ENCODE measurements at regions not wholly inside any gene's neighbourhood (a gene's known extent, or its start where the extent isn't known, plus 50 kb on each side); places are given as distances from the start of the nearest gene placed in this dataset.

DNA sequence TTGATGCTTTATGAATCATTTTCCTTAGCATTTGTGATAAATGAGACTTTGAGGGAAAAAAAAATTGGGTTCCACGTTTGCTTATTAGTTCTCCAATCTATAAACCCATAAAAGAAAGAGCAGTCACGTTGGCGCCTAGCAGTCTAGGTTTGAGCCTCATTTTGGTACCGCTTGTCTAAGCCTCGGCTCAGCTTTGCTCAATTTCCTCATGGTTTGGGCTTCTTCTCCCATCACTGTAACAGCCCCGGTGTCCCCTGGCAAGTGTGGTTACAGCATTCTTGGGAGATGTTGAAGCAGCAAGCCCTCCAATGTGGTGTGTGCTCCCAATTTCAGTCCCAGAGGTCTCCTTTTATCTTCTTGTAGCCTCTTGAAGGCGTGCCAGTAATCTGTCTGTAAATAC lies 578.4 kb downstream of the CDK5RAP2 start:
- intact Hi-C loops (cut with micrococcal nuclease; ENCODE audit: unreplicated experiment) (no loop called here), in situ Hi-C loops (cut with HindIII; ENCODE audit: low pct_unique_long_range_greater_than_20kb, low sequenced_read_pairs) (no loop called here)
- Histone ChIP-seq H3K9me3 (ENCODE audit: control insufficient read depth, insufficient read depth, low read depth, low read length) (no peaks in the 10 kb centered on the region), H3K36me3 (ENCODE audit: control insufficient read depth, insufficient read depth, low read length) (no peaks in the 10 kb centered on the region), H3K27me3 (ENCODE audit: control insufficient read depth, insufficient read depth, low read length) (no peaks in the 10 kb centered on the region), H3K27ac (ENCODE audit: low read length) (no peak overlapping the region), H3K4me3 (ENCODE audit: low read depth in 2 of 2, low read length in 2 of 2) (no peak overlapping the region), H3K4me1 (ENCODE audit: control insufficient read depth, insufficient read depth, low read length) (no peaks in the 10 kb centered on the region)
- no TSS peak for BruUV-seq (replicated peaks)
- DNase-seq (ENCODE audit: low read depth, low spot score) (no peak), ATAC-seq (no peak)
- ChIA-PET POLR2A (no interaction called here), CTCF (no interaction called here)
- TF ChIP-seq POLR2AphosphoS5 (IDR thresholded peaks at IDR 0.05; ENCODE audit: low read depth, low read length) (no peak), TCF7L2 (IDR thresholded peaks at IDR 0.05; ENCODE audit: low read depth, low read length) (no peak), SIN3A (IDR thresholded peaks at IDR 0.05; ENCODE audit: borderline replicate concordance, insufficient read depth, low read depth, low read length) (no peak)
- TF ChIP-seq, protein P1, sequence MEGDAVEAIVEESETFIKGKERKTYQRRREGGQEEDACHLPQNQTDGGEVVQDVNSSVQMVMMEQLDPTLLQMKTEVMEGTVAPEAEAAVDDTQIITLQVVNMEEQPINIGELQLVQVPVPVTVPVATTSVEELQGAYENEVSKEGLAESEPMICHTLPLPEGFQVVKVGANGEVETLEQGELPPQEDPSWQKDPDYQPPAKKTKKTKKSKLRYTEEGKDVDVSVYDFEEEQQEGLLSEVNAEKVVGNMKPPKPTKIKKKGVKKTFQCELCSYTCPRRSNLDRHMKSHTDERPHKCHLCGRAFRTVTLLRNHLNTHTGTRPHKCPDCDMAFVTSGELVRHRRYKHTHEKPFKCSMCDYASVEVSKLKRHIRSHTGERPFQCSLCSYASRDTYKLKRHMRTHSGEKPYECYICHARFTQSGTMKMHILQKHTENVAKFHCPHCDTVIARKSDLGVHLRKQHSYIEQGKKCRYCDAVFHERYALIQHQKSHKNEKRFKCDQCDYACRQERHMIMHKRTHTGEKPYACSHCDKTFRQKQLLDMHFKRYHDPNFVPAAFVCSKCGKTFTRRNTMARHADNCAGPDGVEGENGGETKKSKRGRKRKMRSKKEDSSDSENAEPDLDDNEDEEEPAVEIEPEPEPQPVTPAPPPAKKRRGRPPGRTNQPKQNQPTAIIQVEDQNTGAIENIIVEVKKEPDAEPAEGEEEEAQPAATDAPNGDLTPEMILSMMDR (IDR thresholded peaks at IDR 0.05) = no peak
- TF ChIP-seq, protein P2, sequence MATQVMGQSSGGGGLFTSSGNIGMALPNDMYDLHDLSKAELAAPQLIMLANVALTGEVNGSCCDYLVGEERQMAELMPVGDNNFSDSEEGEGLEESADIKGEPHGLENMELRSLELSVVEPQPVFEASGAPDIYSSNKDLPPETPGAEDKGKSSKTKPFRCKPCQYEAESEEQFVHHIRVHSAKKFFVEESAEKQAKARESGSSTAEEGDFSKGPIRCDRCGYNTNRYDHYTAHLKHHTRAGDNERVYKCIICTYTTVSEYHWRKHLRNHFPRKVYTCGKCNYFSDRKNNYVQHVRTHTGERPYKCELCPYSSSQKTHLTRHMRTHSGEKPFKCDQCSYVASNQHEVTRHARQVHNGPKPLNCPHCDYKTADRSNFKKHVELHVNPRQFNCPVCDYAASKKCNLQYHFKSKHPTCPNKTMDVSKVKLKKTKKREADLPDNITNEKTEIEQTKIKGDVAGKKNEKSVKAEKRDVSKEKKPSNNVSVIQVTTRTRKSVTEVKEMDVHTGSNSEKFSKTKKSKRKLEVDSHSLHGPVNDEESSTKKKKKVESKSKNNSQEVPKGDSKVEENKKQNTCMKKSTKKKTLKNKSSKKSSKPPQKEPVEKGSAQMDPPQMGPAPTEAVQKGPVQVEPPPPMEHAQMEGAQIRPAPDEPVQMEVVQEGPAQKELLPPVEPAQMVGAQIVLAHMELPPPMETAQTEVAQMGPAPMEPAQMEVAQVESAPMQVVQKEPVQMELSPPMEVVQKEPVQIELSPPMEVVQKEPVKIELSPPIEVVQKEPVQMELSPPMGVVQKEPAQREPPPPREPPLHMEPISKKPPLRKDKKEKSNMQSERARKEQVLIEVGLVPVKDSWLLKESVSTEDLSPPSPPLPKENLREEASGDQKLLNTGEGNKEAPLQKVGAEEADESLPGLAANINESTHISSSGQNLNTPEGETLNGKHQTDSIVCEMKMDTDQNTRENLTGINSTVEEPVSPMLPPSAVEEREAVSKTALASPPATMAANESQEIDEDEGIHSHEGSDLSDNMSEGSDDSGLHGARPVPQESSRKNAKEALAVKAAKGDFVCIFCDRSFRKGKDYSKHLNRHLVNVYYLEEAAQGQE (IDR thresholded peaks at IDR 0.05; ENCODE audit: insufficient read depth in 1 of 2, low read depth in 2 of 2, low read length in 1 of 2) = no peak

DNA sequence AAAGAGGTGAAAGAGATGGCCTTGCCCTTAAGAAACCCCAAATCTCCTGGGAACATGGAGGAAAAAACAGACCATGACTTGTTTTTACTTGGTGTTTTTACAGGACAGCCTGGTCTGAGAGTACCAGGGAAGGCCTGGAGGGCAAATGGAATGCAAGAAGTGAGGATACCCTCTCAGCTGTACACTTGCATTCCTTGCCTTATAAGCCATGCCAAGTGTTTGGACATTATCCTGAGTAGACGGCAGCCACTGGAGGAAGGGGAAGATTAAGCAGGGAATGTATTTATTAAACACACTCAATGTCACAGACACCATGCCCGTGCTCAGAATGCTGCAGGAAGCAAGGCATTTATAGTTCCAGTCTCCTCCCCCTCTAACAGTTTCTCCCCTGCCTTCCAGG lies 581.4 kb downstream of the CDK5RAP2 start:
- ATAC-seq (no peak), DNase-seq (ENCODE audit: low read depth, low spot score) (no peak)
- H3K27ac ChIP-seq (ENCODE audit: low read length) = no peak overlapping the region
- H3K36me3 ChIP-seq (ENCODE audit: control insufficient read depth, insufficient read depth, low read length) = no peaks in the 10 kb centered on the region
- in situ Hi-C loops (cut with HindIII; ENCODE audit: low pct_unique_long_range_greater_than_20kb, low sequenced_read_pairs) = no loop called here
- TF ChIP-seq, protein P1 (IDR thresholded peaks at IDR 0.05) = no peak
- TF ChIP-seq POLR2AphosphoS5 (IDR thresholded peaks at IDR 0.05; ENCODE audit: low read depth, low read length) = no peak
- no peak for TF ChIP-seq TCF7L2 (IDR thresholded peaks at IDR 0.05; ENCODE audit: low read depth, low read length)
- no peak for TF ChIP-seq SIN3A (IDR thresholded peaks at IDR 0.05; ENCODE audit: borderline replicate concordance, insufficient read depth, low read depth, low read length)
- TF ChIP-seq, protein P2 (IDR thresholded peaks at IDR 0.05; ENCODE audit: insufficient read depth in 1 of 2, low read depth in 2 of 2, low read length in 1 of 2) = no peak
- no peak overlapping the region for H3K4me3 ChIP-seq (ENCODE audit: low read depth in 2 of 2, low read length in 2 of 2)
- ChIA-PET POLR2A (no interaction called here), CTCF (no interaction called here)
- intact Hi-C loops (cut with micrococcal nuclease; ENCODE audit: unreplicated experiment) = no loop called here
- H3K9me3 ChIP-seq (ENCODE audit: control insufficient read depth, insufficient read depth, low read depth, low read length) = no peaks in the 10 kb centered on the region
- H3K27me3 ChIP-seq (ENCODE audit: control insufficient read depth, insufficient read depth, low read length) = no peaks in the 10 kb centered on the region
- no TSS peak for BruUV-seq (replicated peaks)
- H3K4me1 ChIP-seq (ENCODE audit: control insufficient read depth, insufficient read depth, low read length) = no peaks in the 10 kb centered on the region
